H1 (cell line): ENCODE measurements at regions not wholly inside any gene's neighbourhood (a gene's known extent, or its start where the extent isn't known, plus 50 kb on each side); places are given as distances from the start of the nearest gene placed in this dataset.

Source experiments
- EGR1 ChIP-seq: IDR thresholded peaks from 2 replicates; pipeline ENCODE4 v1.6.1; 2011; ENCODE audit warnings: low read depth, low read length, borderline replicate concordance
- FOSL1 ChIP-seq: IDR thresholded peaks from 2 replicates; pipeline ENCODE4 v1.6.1; 2011; ENCODE audit warnings: mild to moderate bottlenecking, low read depth, low read length, moderate library complexity; ENCODE audit not compliant: insufficient read depth
- KDM1A ChIP-seq: fragments of 200-600, 300-600 bp; sonication (generic); IDR thresholded peaks from 2 replicates; pipeline ENCODE4 v1.7.1; 2016; ENCODE audit warnings: mild to moderate bottlenecking, low read length, borderline replicate concordance

- no peak for TF ChIP-seq KDM1A
- no peak for TF ChIP-seq EGR1
- TF ChIP-seq FOSL1 = no peak
- TF ChIP-seq, all 59 proteins: peak for 0
Measured at GRCh38 chr4:4631150-4631549, 89.3 kb upstream of the STX18 start (continued).
